ENCODE measurements at regions not wholly inside any gene's neighbourhood (a gene's known extent, or its start where the extent isn't known, plus 50 kb on each side); places are given as distances from the start of the nearest gene placed in this dataset.

DNA sequence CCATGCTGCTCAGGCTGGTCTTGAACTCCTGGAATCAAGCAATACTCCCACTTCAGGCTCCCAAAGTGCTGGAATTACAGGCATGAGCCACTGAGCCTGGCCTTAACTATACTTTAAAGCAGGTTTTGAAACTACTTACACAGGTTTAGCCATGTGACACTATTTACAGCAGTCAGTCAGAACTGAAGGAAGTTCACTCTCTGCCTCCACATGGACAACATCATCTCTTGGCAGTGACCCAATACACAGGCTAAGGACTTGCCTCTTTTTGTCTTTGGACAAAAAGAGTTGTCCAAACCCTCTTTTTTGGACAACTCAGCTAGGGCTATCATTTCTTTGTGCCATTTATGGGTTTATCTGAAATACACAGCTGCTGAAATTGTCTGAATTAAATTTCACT, 89.0 kb upstream of the CLDN10 start:
- TF ChIP-seq TCF7L2 (IDR thresholded peaks at IDR 0.05; ENCODE audit: borderline replicate concordance, low read depth, low read length) (no peak), ZNF830 (tag by site-specific recombination; IDR thresholded peaks at IDR 0.05; ENCODE audit: low read depth) (no peak), ZNF624 (tag by site-specific recombination; IDR thresholded peaks at IDR 0.05) (no peak), PRDM1 (tag by site-specific recombination; IDR thresholded peaks at IDR 0.05) (no peak), ZNF292 (tag by site-specific recombination; IDR thresholded peaks at IDR 0.05; ENCODE audit: borderline replicate concordance, low read depth) (no peak), ZNF791 (tag by site-specific recombination; IDR thresholded peaks at IDR 0.05) (no peak)
- TF ChIP-seq, protein P1, sequence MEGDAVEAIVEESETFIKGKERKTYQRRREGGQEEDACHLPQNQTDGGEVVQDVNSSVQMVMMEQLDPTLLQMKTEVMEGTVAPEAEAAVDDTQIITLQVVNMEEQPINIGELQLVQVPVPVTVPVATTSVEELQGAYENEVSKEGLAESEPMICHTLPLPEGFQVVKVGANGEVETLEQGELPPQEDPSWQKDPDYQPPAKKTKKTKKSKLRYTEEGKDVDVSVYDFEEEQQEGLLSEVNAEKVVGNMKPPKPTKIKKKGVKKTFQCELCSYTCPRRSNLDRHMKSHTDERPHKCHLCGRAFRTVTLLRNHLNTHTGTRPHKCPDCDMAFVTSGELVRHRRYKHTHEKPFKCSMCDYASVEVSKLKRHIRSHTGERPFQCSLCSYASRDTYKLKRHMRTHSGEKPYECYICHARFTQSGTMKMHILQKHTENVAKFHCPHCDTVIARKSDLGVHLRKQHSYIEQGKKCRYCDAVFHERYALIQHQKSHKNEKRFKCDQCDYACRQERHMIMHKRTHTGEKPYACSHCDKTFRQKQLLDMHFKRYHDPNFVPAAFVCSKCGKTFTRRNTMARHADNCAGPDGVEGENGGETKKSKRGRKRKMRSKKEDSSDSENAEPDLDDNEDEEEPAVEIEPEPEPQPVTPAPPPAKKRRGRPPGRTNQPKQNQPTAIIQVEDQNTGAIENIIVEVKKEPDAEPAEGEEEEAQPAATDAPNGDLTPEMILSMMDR (tag by site-specific recombination; IDR thresholded peaks at IDR 0.05), result no peak
- TF ChIP-seq, protein P2, sequence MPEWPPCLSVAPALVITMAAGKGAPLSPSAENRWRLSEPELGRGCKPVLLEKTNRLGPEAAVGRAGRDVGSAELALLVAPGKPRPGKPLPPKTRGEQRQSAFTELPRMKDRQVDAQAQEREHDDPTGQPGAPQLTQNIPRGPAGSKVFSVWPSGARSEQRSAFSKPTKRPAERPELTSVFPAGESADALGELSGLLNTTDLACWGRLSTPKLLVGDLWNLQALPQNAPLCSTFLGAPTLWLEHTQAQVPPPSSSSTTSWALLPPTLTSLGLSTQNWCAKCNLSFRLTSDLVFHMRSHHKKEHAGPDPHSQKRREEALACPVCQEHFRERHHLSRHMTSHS (tag by site-specific recombination; IDR thresholded peaks at IDR 0.05), result no peak
